WTC11 (cell line): ENCODE measurements at regions not wholly inside any gene's neighbourhood (a gene's known extent, or its start where the extent isn't known, plus 50 kb on each side); places are given as distances from the start of the nearest gene placed in this dataset.

Experiments
- ATF1 ChIP-seq: sonication (generic); formaldehyde crosslinking; IDR thresholded peaks from 2 replicates; pipeline ENCODE4 v1.8.1; 2023; ENCODE audit warnings: mild to moderate bottlenecking, moderate library complexity, missing genetic modification reagents
- CTCF ChIP-seq: fragments of 200-600 bp; IDR thresholded peaks from 2 replicates; pipeline ENCODE4 v1.8.0; 2022; ENCODE audit warnings: antibody characterized with exemption
- EMX1 ChIP-seq: fragments of 250-450 bp; sonication (Bioruptor Pico); IDR thresholded peaks from 2 replicates; pipeline ENCODE4 v1.8.0; 2021; ENCODE audit warnings: mild to moderate bottlenecking
- FOXP4 ChIP-seq: sonication (generic); formaldehyde crosslinking; IDR thresholded peaks from 2 replicates; pipeline ENCODE4 v1.8.0; 2022; ENCODE audit warnings: mild to moderate bottlenecking, missing genetic modification reagents
- JUN ChIP-seq: sonication (generic); formaldehyde crosslinking; IDR thresholded peaks from 2 replicates; pipeline ENCODE4 v1.8.0; 2023; ENCODE audit warnings: mild to moderate bottlenecking, missing genetic modification reagents
- MAX ChIP-seq: sonication (generic); formaldehyde crosslinking; IDR thresholded peaks from 2 replicates; pipeline ENCODE4 v1.8.0; 2022; ENCODE audit warnings: mild to moderate bottlenecking, missing genetic modification reagents
- MYBL2 ChIP-seq: sonication (generic); formaldehyde crosslinking; IDR thresholded peaks from 2 replicates; pipeline ENCODE4 v1.8.1; 2023; ENCODE audit warnings: mild to moderate bottlenecking, moderate library complexity, missing genetic modification reagents
- NFYB ChIP-seq: sonication (generic); formaldehyde crosslinking; conservative IDR thresholded peaks from 2 replicates; pipeline ENCODE4 v1.8.0; 2022; ENCODE audit warnings: low read depth, missing genetic modification reagents
- TP53 ChIP-seq: sonication (generic); formaldehyde crosslinking; IDR thresholded peaks from 2 replicates; pipeline ENCODE4 v1.8.1; 2023; ENCODE audit warnings: mild to moderate bottlenecking, missing genetic modification reagents
- ZBTB21 ChIP-seq: sonication (generic); formaldehyde crosslinking; IDR thresholded peaks from 2 replicates; pipeline ENCODE4 v1.8.1; 2023; ENCODE audit warnings: mild to moderate bottlenecking, missing genetic modification reagents, borderline replicate concordance
- ZNF232 ChIP-seq: sonication (generic); formaldehyde crosslinking; IDR thresholded peaks from 2 replicates; pipeline ENCODE4 v1.8.0; 2022; ENCODE audit warnings: mild to moderate bottlenecking, missing genetic modification reagents
- TF ChIP-seq, protein P1 (sequence below): fragments of 250-450 bp; sonication (Bioruptor Pico); IDR thresholded peaks from 2 replicates; pipeline ENCODE4 v1.9.0; 2021; ENCODE audit warnings: mild to moderate bottlenecking
- TF ChIP-seq, protein P2 (sequence below): sonication (generic); formaldehyde crosslinking; IDR thresholded peaks from 2 replicates; pipeline ENCODE4 v1.8.1; 2023; ENCODE audit warnings: mild to moderate bottlenecking, moderate library complexity, missing genetic modification reagents
- TF ChIP-seq, protein P3 (sequence below): fragments of 250-450 bp; sonication (Bioruptor Pico); IDR thresholded peaks from 2 replicates; pipeline ENCODE4 v2.1.2; 2022; ENCODE audit warnings: mild to moderate bottlenecking, moderate library complexity

DNA sequence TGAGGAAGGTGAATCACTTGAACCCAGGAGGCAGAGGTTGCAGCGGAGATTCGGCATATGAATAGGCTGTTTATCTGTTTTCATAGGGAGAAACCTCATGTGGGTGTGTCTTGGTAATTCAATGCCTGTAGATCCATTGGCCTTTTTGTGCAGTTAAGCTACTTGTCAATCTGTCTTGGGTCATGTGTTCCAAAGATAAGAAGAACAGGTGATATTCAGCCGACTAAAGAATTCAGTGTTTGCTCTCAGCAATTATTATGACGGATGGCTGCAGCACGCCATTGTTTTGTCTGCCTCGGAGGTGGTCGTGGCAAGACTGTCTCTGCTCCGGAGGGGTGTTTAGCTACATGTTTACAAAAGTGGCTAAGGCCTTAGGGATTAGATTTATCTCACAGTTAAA, 573.0 kb upstream of the PCDH9 start:
- TF ChIP-seq CTCF (no peak), FOXP4 (CRISPR knock-in tag) (no peak), MAX (CRISPR knock-in tag) (no peak), ATF1 (CRISPR knock-in tag) (no peak), MYBL2 (CRISPR knock-in tag) (no peak), ZBTB21 (CRISPR knock-in tag) (no peak), JUN (CRISPR knock-in tag) (no peak), EMX1 (CRISPR knock-in tag) (no peak), ZNF232 (CRISPR knock-in tag) (no peak), NFYB (CRISPR knock-in tag) (no peak), TP53 (no peak)
- TF ChIP-seq, protein P1, sequence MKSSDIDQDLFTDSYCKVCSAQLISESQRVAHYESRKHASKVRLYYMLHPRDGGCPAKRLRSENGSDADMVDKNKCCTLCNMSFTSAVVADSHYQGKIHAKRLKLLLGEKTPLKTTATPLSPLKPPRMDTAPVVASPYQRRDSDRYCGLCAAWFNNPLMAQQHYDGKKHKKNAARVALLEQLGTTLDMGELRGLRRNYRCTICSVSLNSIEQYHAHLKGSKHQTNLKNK = no peak
- TF ChIP-seq, protein P2, sequence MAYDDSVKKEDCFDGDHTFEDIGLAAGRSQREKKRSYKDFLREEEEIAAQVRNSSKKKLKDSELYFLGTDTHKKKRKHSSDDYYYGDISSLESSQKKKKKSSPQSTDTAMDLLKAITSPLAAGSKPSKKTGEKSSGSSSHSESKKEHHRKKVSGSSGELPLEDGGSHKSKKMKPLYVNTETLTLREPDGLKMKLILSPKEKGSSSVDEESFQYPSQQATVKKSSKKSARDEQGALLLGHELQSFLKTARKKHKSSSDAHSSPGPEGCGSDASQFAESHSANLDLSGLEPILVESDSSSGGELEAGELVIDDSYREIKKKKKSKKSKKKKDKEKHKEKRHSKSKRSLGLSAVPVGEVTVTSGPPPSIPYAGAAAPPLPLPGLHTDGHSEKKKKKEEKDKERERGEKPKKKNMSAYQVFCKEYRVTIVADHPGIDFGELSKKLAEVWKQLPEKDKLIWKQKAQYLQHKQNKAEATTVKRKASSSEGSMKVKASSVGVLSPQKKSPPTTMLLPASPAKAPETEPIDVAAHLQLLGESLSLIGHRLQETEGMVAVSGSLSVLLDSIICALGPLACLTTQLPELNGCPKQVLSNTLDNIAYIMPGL (CRISPR knock-in tag) = no peak
- TF ChIP-seq, protein P3, sequence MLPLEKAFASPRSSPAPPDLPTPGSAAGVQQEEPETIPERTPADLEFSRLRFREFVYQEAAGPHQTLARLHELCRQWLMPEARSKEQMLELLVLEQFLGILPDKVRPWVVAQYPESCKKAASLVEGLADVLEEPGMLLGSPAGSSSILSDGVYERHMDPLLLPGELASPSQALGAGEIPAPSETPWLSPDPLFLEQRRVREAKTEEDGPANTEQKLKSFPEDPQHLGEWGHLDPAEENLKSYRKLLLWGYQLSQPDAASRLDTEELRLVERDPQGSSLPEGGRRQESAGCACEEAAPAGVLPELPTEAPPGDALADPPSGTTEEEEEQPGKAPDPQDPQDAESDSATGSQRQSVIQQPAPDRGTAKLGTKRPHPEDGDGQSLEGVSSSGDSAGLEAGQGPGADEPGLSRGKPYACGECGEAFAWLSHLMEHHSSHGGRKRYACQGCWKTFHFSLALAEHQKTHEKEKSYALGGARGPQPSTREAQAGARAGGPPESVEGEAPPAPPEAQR (CRISPR knock-in tag) = no peak
